IPS-NIHi7 (cell line): ENCODE measurements at regions not wholly inside any gene's neighbourhood (a gene's known extent, or its start where the extent isn't known, plus 50 kb on each side); places are given as distances from the start of the nearest gene placed in this dataset.

Experiments used
- DNase-seq: peaks from one replicate; pipeline ENCODE4 v3.0.0; 2012; ENCODE audit warnings: mixed read lengths; ENCODE audit errors: extremely low spot score

DNA sequence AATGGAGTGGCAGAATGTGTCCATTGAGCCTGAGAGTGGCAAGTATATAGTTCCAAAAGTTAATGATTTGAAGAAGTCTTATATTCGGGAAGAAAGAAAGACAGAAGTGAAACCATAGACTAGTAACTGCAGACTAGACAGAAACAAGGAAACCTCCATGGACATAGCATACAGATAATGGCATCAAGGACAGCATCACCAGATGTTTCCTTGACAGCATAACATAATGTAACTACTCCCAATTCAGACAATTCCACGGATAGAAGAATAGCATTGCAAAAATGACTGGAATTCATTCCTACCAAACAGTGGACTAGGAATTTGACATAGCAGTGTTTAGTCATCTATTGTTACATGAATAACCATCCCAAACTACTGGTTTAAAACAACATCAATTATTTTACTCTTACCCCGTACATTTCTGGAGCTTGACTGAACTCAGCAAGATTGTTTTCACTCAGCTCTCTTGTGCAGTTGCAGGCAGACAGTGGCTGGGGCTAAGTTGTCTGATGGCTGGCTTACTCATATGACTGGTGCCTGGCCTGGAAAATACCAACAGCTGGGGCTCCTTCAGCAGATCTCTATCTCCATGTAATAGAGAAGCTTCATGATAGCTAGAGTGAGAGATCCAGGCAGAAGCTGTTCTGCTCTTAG, 109.7 kb upstream of the GADL1 start:
- no peak for DNase-seq

DNA sequence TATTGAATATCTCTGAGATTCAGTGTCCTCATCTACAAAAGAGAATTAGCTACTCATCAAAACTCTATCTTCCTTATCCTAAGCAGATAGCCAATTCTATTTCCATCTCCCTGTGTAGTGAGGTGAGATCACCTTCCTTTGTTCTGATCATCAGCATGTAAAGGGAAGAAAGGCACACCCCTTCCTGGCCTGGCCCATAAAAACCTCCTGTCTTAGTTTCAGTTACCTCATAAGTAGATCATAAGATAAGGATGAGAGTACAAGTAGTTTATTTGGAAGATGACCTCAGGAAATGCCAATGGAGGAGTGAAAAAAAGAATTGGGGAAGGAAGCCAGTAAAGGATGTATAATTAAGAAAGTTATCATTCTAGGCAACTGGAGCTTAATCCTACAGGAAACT, 114.5 kb upstream of the GADL1 start:
- DNase-seq: no peak

DNA sequence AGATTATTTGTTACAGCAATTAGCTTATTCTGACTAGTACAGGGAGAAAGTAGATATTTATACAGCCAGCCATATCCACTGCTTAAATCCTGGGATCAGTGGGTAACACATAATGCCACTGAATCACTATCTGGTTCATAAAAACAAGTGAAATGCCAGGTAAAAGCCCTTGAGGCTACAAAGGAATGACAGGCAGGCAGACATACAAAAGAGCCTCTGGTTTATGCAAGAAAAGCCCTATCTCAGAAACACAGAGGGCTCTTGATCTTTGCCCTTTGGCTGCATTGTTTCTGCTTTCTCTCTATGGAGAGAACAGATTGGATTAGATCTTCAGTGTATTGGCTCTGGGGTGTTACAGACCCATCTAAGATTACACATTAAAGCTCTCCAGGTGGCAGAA, 115.4 kb upstream of the GADL1 start:
- DNase-seq: peak; percentile 61

DNA sequence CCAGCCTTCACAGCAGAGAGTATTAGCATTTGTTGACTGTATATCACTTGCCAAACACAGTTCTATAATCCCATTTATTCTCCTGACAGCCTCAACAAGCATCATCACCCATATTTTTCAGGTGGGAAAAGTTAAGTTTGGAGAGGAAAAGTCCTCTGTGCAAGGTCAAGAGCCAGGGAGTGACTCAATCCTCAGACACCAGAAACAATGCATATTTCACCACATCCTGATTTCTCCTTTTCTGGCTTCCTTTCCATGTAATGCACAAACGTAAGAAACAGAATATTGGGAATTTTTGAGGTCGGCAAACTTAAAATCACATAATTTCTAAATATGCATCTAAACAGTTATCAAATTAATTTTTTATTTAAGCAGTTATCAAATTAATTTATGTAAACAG, 116.0 kb upstream of the GADL1 start:
- no peak for DNase-seq

DNA sequence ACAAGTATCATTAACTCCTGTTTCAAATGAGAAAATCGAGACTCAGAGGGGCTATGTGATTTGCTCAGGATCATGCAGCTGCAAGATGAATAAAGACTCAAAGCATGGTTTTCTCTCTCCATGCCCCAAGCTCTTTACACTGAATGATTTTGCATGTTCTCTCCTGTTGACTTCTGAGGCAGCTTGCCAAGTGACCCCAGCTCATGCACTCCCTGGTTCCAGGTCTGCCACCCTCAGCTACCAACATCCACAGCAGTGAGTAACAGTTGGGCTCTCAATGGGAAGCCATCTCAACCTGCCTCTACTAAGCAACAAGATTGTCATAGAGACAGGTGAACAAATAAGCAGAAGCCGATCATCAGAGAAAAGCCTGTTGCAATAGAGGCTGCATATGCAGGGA, 116.9 kb upstream of the GADL1 start:
- no peak for DNase-seq

DNA sequence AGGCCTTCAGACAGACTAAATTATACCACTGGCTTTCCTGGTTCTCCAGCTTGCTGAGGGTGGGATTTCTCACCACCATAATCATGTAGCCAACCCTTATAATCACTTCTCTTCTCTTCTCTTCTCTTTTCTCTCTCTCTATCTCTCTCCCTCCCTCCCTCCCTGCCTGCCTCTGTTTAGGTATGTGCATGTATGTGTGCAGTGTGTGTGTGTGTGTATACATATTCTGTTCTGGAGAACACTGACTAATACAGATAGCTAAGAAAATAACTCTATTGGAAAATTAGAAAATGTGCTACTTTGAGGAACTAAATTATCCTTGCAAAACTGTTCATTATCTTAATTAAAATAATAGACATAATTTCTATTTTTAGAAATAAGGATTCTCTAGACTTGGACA, 118.6 kb upstream of the GADL1 start:
- no peak for DNase-seq

DNA sequence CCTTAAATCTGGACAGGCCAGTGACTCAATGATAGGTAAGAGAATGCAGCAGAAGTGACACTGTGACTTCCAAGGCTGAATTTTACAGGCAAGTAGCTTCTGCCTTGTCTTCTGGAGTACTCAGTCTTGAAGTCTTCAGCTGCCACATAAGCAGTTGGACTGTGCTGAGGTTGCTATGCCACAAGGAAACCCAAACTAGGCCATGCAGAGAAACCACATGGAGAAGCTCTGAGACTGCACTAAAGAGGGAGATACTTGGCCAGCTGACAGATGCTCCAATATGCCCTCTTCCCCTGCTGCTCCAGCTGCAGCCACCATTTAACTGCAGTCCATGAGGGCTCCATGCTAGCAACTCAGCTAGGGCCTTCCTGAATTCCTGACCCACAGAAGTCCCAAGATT, 119.4 kb upstream of the GADL1 start:
- no peak for DNase-seq

DNA sequence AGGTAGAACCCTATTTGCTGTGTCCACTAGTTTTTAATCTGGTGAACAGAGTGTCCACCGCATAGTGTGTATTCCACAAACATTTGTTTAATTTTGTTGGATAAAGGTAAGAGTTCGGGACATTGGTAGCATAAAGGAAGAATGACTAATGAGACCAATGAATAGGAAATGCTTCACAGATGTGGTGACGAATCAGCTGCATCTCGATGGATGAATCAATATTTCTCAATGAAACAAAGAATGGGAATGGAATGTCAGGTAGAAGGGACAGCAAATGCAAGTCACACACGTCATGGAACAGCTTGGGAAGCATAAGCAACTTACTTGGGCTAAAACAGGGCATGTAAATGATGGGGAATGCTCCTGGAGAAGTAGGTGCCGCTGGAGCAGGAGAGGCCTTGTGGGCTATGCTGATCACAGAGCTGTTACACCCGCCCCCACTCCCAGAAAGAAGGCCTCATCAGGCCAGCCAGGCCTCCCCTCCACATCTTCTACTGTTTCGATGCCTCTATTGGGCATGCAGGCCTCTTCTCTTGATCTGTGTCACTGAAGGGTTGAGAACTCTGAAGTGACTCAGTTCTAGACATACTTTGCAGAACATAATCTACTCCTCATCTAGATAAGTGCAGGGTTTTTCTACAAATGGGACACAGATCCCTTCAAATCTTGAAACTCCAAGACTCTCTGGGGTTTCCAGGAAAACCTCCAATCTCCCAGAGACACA, 120.0 kb upstream of the GADL1 start:
- DNase-seq: no peak

DNA sequence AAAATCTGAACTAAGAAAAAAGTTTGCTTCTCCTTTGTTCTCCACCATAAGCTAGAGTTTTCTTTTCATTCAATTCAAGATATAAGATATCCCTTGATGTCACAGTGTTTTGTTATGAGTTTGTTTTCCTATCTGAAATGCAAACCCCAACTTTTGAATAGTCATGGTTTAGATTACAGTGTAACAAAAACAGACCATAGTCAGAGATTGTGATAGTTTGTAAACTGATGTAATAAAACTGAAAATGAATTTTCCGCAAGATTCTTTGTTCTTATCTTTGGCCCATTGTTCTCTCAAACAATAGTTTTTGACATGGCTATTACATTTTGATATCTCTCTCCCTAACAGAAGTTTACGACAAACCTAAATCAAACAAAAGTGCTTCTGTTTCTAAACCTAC, 121.7 kb upstream of the GADL1 start:
- DNase-seq: no peak

DNA sequence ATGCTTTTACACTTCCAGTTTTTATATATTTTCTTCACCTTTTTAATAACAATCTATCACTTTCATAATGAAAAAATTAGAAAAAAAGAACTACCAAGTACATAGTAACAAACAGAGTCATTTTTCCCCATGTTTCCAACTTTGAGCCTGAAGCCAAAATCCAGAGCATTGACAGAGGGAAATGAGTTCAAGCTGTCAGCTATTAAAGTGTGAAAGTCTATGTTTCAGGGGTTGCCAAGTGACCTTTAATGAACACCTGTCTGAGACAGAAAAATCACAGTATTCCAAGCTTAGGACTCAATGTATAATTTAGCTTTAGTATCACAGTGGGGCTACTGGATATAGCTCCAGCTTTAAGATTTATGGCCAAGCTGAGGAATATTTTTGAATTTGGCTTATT, 128.3 kb upstream of the GADL1 start:
- DNase-seq: no peak

DNA sequence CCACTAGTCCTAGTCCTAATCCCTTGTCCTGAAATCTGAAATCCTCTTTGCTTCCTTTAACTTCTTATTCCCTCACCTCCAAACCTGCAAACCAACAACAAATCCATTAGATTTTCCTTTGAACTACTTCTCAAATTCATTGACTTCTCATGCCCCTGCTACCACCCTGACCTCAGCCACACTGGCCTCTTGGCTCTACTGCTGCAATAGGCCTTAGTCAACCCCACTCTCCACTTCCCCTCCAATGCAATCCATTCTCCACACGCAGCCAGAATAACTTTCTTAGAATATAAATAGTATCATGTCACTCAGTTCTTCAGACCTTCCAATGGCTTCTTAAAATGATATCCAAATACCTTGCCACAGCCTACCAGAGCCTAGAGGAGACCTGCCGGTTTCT, 131.1 kb upstream of the GADL1 start:
- no peak for DNase-seq

DNA sequence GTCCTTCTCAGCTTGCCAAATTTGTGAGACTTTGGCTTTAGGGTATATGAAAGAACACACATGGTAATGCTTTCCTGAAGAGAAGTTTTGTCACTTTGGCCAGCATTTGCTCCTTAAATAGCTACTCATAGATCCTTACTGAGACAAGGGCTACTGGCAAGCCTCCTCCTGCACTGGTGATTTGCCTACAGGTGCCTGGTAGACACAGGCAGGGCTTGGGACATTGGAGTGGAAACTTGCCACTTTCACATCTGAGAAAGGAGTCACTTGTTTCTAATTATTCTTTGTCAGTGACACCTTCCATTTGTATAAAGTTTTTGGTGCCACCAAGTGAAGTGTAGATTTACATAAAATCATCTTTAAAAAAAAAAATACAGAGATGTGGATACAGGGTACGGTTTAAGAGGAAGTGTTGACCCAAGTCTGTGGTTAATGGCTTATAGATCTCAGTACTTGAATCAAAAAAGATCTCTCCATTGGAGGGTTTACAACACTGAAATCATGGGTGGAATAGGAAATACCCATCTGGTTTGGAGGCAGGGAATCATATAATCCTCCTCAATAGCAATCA, 132.8 kb upstream of the GADL1 start:
- DNase-seq: no peak

DNA sequence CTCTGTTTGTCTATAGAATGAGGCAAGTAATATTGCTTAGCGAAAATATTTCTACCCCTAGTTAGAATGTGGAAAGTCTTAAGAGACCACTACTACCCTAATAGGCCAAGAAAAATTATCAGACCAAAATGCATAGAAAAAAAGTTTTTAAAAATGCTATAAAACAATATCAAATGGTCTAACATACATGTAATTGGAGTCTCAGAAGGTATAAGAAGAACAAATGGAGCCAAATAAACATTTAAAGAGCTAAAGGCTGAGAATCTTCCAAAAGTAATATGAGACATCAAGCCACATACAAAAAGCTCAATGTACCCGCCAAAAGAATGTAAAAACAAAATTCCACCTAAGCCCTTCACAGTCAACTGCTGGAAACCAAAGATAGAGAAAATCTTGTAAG, 133.5 kb upstream of the GADL1 start:
- DNase-seq: no peak

DNA sequence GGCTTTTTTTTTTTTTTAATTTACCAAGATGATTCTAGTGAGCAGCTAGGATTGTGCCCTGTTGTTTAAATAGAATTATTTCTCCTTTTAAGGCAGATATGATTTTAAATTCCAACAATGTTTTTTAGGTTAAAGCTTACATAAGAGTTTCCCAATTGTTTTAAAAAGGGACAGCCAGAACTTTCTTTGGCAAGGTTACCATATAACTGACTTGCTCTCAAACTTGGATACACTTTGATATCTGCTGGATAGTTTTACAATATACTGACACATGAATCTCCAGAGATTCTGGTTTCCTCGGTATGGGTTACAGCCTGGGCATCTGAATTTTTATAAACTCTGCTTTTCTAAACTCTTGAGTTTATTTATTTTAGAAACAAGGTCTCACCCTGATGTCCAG, 134.3 kb upstream of the GADL1 start:
- DNase-seq: no peak

DNA sequence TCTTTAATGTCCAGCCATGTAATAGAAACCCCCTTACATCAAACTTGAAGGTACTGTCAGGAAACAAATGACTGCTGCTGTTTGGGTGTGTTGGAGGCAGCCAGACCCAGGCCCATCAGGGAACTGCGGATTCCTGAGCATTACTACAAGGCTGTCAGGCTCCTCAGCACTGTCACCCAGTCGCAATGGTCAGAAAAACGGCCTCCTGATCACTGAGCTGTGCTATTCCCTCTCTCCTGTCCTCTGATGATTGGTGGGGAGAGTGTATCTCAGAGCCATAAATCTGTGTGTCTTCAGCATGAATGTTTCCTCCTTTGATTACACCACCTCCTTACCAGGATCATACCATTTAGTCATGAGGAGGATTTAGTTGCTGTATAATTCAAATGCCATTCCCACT, 135.2 kb upstream of the GADL1 start:
- DNase-seq: no peak

DNA sequence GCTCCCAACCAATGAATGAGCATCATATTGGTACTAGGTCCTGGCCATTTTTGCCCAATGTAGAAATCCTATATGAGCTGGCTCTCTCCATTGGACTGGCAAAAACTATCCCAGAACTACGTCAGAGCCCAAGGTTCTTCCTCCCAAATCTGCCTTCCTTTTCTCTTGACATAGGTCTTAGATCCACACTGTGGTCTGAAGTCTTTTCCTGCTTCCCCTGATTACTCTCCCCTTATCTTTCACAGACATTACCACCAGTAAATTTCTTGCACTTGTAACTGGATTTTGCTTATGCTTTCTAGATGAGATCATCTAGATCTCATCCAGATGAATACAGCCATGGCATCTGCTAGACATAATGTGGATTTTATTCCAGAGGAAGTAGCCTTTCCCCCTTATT, 141.2 kb upstream of the GADL1 start:
- no peak for DNase-seq

DNA sequence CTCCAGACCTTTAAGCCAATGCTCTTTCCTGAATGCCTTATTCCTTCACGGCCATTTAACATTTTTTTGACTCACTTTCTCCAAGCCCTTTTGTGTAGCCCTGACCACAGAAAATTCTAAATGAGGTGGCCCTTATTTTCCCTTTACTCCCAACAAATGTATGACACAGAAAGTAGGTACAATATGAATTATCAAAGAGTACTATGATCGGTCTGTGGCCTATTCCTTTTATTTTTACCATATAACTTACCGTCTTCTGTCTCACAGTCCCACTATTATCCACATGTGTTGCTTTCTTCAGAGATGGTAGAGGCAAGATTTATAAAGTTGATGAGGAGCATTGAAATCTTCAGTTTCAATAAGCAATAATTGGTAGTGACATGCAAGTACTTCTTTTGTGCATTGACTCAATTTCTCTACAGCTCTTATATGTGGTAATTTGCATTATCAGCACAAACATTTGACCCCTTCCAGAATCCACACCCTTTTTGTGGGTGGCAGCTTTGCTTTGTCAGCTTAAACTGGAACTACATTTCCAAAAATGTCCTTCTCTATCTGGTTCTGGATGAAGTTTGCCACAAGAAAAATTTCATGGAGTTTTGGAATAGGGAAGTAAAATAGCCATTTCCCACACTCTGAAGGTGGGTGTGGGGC, 143.8 kb upstream of the GADL1 start:
- DNase-seq: no peak

DNA sequence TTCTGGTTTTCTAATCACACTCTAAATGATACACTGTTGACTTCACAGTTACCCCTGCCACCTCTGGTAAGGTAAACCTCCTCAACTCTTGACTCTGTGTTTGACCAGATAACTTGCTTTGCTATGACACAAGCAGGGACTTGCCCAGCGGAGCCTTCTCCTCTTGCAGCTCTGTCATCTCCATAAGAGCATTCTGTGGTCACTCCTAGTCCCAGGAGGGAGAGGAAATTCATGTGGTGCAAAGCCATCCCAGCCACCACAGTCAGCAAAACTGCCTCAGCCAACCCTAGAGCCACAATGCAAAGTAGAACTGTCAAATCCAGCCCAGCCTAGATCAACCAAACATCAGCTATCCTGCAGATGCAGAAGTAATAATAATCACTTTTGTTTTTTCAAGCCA, 144.7 kb upstream of the GADL1 start:
- no peak for DNase-seq

DNA sequence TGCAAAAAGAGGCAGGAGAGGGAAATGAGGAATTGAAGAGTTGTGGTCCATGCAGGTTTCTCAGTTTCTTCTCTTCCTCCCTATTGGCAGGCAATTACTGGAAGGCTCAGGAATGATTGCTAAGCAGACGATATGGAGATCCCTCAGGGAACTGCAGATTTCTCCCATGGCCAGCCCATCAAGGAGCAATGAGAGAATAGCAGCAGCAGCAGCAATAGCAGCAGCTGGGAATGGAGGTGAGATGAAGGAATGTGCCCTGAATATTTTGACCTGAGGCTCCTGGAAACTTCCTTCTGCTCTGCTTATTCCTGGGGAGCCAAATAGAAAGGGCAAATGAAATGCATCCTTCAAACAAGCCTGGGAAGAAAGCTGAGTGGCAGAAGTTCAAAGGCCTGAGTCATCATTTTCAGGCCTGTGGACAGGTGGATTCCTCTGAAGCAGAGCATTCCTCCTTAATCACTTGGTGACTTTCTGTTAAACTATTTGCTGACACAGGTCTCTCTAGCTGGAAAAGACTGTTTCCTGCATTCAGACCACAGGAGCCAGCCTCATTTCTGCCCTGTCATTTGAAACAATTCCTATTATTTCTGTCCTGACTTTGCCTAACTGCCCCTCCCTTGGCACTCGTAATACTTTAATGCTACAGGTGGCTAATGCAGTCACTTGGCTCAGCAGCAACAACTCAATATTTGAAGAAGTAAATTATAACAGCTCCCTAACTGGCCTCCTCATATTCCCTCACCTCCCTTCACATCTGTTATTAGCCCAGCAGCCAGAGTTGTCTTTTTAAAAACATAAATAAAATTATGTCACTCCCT, 146.9 kb upstream of the GADL1 start:
- DNase-seq: peak; percentile 79

DNA sequence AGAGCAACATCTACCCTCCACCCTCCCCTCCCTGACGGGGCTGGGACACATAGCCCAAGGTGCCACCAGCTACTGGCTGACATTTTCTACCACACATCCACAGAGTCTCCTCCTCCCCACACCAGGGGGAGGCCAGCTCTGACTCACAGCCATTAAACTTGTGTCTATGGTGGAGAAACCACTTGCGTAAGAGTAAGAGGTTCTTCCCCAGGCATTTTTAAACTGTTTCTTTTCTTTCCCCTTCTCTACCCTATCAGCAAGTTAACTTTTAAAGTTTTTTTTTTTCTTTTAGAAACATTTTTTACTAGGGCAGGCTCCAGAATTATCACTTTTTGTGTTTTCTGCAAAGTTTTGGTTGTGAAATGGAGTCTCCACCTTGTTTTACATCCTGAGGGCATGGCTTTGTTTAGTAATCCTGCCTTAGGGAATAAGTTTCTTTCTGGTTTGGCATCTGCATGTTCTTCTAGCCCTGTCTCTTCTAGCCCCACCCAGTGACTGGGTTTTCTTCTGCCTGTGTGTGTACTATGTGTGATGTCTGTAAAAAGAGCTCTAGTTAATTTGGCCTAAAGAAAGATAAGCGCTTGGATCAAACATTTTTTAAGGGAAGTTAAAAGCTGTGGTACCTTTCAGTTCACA, 148.8 kb upstream of the GADL1 start:
- DNase-seq: no peak

DNA sequence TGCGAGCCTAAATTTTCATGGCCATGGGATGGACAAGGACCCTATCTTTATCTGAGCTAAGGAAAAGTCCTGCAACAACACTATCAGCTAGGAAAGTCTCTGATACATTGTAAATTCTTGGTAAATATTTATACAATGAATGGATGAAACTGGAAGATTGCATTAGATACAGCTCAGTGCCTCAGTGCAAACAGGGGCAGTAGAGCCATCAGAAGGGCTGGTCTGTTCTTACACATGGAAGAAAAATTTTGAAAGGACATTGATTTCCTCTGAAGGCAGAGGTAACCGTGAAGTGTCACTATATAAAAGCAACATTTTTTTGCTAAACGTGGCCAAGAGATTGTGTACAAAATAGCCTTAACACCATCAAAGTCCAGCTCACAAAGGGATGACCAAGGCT, 153.2 kb upstream of the GADL1 start:
- no peak for DNase-seq

DNA sequence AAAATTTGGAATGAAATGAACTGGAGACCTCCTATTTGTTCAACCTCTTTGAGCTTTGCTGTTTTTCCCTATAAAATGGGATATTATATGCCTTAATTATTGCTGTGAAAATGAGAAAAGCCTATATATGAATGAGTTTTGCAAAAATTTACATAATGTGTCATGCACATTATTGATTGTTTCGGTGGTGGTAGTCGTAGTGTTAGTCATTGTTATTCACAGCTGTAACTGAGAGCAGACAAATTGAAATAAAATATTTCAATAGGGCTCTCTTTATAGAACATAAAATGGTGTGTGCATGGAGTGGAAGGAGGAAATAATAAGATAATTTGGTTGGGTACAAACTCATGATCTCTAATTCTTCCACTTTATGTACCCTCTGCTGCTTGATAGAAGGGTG, 153.7 kb upstream of the GADL1 start:
- DNase-seq: no peak
